ENCODE measurements at regions not wholly inside any gene's neighbourhood (a gene's known extent, or its start where the extent isn't known, plus 50 kb on each side); places are given as distances from the start of the nearest gene placed in this dataset.

DNA sequence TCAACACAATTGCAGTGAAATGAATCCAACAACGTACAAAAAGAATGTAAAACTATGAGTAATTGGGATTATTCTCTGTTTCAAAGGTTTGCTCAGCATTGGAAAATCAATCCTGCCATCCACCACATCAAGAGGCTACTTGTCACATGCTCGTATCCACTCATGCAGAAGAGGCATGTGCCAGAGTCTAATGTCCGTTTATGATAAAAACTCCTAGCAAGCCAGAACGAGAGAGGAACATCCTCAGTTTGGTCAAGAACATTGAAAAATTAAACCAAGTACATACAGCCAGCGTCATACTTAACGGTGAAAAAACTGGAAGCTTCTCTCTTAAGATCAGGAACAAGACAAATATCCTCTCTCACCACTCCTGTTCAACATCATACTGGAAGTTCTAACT lies 563.9 kb upstream of the TMEM132C start:
- H3K4me1 ChIP-seq (ENCODE audit: insufficient read depth) = no peaks in the 10 kb centered on the region
- H3K9me2 ChIP-seq (ENCODE audit: insufficient read depth) = no peaks in the 10 kb centered on the region
- Mint-ChIP-seq H3K9me3 (peaks cover 67% of the 10 kb centered on the region), H3K27ac (no peak overlapping the region), H3K27me3 (ENCODE audit: insufficient read depth, low read depth, poor library complexity) (no peaks in the 10 kb centered on the region), H3K36me3 (ENCODE audit: low read depth) (peaks cover 32% of the 10 kb centered on the region), H3K4me3 (no peak overlapping the region), H3K4me1 (no peaks in the 10 kb centered on the region)
- H3F3A ChIP-seq (replicated peaks; ENCODE audit: low read depth) = no peaks in the 10 kb centered on the region
- DNase-seq (ENCODE audit: low spot score) (no peak), ATAC-seq (no peak)
- H3K27me3 ChIP-seq (ENCODE audit: insufficient read depth) = no peaks in the 10 kb centered on the region
- no peak overlapping the region for H3K27ac ChIP-seq (ENCODE audit: low read depth)
- H3K4me2 ChIP-seq = no peak overlapping the region
- no peak for TF ChIP-seq EZH2 (IDR thresholded peaks at IDR 0.05; ENCODE audit: low read depth, unreplicated experiment)
- no peak for TF ChIP-seq ZNF331 (CRISPR knock-in tag; IDR thresholded peaks at IDR 0.05; ENCODE audit: low read depth)
- TF ChIP-seq JUNB (IDR thresholded peaks at IDR 0.05; ENCODE audit: unreplicated experiment) = no peak
- TF ChIP-seq, protein P1, sequence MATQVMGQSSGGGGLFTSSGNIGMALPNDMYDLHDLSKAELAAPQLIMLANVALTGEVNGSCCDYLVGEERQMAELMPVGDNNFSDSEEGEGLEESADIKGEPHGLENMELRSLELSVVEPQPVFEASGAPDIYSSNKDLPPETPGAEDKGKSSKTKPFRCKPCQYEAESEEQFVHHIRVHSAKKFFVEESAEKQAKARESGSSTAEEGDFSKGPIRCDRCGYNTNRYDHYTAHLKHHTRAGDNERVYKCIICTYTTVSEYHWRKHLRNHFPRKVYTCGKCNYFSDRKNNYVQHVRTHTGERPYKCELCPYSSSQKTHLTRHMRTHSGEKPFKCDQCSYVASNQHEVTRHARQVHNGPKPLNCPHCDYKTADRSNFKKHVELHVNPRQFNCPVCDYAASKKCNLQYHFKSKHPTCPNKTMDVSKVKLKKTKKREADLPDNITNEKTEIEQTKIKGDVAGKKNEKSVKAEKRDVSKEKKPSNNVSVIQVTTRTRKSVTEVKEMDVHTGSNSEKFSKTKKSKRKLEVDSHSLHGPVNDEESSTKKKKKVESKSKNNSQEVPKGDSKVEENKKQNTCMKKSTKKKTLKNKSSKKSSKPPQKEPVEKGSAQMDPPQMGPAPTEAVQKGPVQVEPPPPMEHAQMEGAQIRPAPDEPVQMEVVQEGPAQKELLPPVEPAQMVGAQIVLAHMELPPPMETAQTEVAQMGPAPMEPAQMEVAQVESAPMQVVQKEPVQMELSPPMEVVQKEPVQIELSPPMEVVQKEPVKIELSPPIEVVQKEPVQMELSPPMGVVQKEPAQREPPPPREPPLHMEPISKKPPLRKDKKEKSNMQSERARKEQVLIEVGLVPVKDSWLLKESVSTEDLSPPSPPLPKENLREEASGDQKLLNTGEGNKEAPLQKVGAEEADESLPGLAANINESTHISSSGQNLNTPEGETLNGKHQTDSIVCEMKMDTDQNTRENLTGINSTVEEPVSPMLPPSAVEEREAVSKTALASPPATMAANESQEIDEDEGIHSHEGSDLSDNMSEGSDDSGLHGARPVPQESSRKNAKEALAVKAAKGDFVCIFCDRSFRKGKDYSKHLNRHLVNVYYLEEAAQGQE (IDR thresholded peaks at IDR 0.05; ENCODE audit: unreplicated experiment) = no peak
- TF ChIP-seq, protein P2, sequence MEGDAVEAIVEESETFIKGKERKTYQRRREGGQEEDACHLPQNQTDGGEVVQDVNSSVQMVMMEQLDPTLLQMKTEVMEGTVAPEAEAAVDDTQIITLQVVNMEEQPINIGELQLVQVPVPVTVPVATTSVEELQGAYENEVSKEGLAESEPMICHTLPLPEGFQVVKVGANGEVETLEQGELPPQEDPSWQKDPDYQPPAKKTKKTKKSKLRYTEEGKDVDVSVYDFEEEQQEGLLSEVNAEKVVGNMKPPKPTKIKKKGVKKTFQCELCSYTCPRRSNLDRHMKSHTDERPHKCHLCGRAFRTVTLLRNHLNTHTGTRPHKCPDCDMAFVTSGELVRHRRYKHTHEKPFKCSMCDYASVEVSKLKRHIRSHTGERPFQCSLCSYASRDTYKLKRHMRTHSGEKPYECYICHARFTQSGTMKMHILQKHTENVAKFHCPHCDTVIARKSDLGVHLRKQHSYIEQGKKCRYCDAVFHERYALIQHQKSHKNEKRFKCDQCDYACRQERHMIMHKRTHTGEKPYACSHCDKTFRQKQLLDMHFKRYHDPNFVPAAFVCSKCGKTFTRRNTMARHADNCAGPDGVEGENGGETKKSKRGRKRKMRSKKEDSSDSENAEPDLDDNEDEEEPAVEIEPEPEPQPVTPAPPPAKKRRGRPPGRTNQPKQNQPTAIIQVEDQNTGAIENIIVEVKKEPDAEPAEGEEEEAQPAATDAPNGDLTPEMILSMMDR (conservative IDR thresholded peaks at IDR 0.05; ENCODE audit: low read depth in 2 of 2) = no peak
- TF ChIP-seq CREB1 (CRISPR knock-in tag; IDR thresholded peaks at IDR 0.05; ENCODE audit: low read depth) = no peak
- TF ChIP-seq ZNF114 (CRISPR knock-in tag; IDR thresholded peaks at IDR 0.05) = no peak
- TF ChIP-seq, protein P3, sequence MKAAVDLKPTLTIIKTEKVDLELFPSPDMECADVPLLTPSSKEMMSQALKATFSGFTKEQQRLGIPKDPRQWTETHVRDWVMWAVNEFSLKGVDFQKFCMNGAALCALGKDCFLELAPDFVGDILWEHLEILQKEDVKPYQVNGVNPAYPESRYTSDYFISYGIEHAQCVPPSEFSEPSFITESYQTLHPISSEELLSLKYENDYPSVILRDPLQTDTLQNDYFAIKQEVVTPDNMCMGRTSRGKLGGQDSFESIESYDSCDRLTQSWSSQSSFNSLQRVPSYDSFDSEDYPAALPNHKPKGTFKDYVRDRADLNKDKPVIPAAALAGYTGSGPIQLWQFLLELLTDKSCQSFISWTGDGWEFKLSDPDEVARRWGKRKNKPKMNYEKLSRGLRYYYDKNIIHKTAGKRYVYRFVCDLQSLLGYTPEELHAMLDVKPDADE (IDR thresholded peaks at IDR 0.05) = no peak
- no peak for TF ChIP-seq EZH2phosphoT487 (IDR thresholded peaks at IDR 0.05; ENCODE audit: unreplicated experiment)
- no peak for TF ChIP-seq NANOG (IDR thresholded peaks at IDR 0.05; ENCODE audit: borderline replicate concordance)
- TF ChIP-seq, protein P4, sequence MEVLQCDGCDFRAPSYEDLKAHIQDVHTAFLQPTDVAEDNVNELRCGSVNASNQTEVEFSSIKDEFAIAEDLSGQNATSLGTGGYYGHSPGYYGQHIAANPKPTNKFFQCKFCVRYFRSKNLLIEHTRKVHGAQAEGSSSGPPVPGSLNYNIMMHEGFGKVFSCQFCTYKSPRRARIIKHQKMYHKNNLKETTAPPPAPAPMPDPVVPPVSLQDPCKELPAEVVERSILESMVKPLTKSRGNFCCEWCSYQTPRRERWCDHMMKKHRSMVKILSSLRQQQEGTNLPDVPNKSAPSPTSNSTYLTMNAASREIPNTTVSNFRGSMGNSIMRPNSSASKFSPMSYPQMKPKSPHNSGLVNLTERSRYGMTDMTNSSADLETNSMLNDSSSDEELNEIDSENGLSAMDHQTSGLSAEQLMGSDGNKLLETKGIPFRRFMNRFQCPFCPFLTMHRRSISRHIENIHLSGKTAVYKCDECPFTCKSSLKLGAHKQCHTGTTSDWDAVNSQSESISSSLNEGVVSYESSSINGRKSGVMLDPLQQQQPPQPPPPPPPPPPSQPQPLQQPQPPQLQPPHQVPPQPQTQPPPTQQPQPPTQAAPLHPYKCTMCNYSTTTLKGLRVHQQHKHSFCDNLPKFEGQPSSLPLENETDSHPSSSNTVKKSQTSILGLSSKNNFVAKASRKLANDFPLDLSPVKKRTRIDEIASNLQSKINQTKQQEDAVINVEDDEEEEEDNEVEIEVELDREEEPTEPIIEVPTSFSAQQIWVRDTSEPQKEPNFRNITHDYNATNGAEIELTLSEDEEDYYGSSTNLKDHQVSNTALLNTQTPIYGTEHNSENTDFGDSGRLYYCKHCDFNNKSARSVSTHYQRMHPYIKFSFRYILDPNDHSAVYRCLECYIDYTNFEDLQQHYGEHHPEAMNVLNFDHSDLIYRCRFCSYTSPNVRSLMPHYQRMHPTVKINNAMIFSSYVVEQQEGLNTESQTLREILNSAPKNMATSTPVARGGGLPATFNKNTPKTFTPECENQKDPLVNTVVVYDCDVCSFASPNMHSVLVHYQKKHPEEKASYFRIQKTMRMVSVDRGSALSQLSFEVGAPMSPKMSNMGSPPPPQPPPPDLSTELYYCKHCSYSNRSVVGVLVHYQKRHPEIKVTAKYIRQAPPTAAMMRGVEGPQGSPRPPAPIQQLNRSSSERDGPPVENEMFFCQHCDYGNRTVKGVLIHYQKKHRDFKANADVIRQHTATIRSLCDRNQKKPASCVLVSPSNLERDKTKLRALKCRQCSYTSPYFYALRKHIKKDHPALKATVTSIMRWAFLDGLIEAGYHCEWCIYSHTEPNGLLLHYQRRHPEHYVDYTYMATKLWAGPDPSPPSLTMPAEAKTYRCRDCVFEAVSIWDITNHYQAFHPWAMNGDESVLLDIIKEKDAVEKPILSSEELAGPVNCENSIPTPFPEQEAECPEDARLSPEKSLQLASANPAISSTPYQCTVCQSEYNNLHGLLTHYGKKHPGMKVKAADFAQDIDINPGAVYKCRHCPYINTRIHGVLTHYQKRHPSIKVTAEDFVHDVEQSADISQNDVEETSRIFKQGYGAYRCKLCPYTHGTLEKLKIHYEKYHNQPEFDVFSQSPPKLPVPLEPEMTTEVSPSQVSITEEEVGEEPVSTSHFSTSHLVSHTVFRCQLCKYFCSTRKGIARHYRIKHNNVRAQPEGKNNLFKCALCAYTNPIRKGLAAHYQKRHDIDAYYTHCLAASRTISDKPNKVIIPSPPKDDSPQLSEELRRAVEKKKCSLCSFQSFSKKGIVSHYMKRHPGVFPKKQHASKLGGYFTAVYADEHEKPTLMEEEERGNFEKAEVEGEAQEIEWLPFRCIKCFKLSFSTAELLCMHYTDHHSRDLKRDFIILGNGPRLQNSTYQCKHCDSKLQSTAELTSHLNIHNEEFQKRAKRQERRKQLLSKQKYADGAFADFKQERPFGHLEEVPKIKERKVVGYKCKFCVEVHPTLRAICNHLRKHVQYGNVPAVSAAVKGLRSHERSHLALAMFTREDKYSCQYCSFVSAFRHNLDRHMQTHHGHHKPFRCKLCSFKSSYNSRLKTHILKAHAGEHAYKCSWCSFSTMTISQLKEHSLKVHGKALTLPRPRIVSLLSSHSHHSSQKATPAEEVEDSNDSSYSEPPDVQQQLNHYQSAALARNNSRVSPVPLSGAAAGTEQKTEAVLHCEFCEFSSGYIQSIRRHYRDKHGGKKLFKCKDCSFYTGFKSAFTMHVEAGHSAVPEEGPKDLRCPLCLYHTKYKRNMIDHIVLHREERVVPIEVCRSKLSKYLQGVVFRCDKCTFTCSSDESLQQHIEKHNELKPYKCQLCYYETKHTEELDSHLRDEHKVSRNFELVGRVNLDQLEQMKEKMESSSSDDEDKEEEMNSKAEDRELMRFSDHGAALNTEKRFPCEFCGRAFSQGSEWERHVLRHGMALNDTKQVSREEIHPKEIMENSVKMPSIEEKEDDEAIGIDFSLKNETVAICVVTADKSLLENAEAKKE (CRISPR knock-in tag; IDR thresholded peaks at IDR 0.05) = no peak
- no peak for TF ChIP-seq POLR2AphosphoS5 (IDR thresholded peaks at IDR 0.05; ENCODE audit: low read depth)
- no peak for TF ChIP-seq STAT1 (IDR thresholded peaks at IDR 0.05; ENCODE audit: unreplicated experiment)
- no peaks in the 10 kb centered on the region for H3K36me3 ChIP-seq (ENCODE audit: insufficient read depth)
- no peak overlapping the region for H3K4me3 ChIP-seq
- no peaks in the 10 kb centered on the region for H4K20me1 ChIP-seq (replicated peaks; ENCODE audit: insufficient read depth)
- H3K79me2 ChIP-seq (replicated peaks; ENCODE audit: insufficient read depth) = no peaks in the 10 kb centered on the region
- H2AFZ ChIP-seq = no peak overlapping the region
